WTC11 (cell line): ENCODE measurements at regions not wholly inside any gene's neighbourhood (a gene's known extent, or its start where the extent isn't known, plus 50 kb on each side); places are given as distances from the start of the nearest gene placed in this dataset.

Experiments used
- ATF6 ChIP-seq: sonication (generic); formaldehyde crosslinking; IDR thresholded peaks from 2 replicates; pipeline ENCODE4 v1.8.1; 2023; ENCODE audit warnings: mild to moderate bottlenecking, missing genetic modification reagents
- FOXK1 ChIP-seq: sonication (generic); formaldehyde crosslinking; IDR thresholded peaks from 2 replicates; pipeline ENCODE4 v1.8.0; 2022; ENCODE audit warnings: mild to moderate bottlenecking, moderate library complexity, missing genetic modification reagents
- NR2C2 ChIP-seq: sonication (generic); formaldehyde crosslinking; IDR thresholded peaks from 2 replicates; pipeline ENCODE4 v1.8.0; 2022; ENCODE audit warnings: mild to moderate bottlenecking, missing genetic modification reagents
- RELA ChIP-seq: sonication (generic); formaldehyde crosslinking; IDR thresholded peaks from 2 replicates; pipeline ENCODE4 v1.8.1; 2022; ENCODE audit warnings: missing genetic modification reagents, mild to moderate bottlenecking, borderline replicate concordance
- SMAD4 ChIP-seq: sonication (generic); formaldehyde crosslinking; IDR thresholded peaks from 2 replicates; pipeline ENCODE4 v1.8.0; 2022; ENCODE audit warnings: mild to moderate bottlenecking, missing genetic modification reagents
- ZNF281 ChIP-seq: sonication (generic); formaldehyde crosslinking; IDR thresholded peaks from 2 replicates; pipeline ENCODE4 v1.8.0; 2023; ENCODE audit warnings: mild to moderate bottlenecking, missing genetic modification reagents
- TF ChIP-seq, protein P1 (sequence below): sonication (generic); formaldehyde crosslinking; IDR thresholded peaks from 2 replicates; pipeline ENCODE4 v1.8.1; 2023; ENCODE audit warnings: mild to moderate bottlenecking, missing genetic modification reagents, moderate library complexity
- TF ChIP-seq, protein P2 (sequence below): fragments of 200-600 bp; IDR thresholded peaks from 2 replicates; pipeline ENCODE4 v1.8.0; 2022; ENCODE audit warnings: antibody characterized with exemption
- TF ChIP-seq, protein P3 (sequence below): sonication (generic); formaldehyde crosslinking; IDR thresholded peaks from 2 replicates; pipeline ENCODE4 v1.8.1; 2023; ENCODE audit warnings: mild to moderate bottlenecking, missing genetic modification reagents, borderline replicate concordance

DNA sequence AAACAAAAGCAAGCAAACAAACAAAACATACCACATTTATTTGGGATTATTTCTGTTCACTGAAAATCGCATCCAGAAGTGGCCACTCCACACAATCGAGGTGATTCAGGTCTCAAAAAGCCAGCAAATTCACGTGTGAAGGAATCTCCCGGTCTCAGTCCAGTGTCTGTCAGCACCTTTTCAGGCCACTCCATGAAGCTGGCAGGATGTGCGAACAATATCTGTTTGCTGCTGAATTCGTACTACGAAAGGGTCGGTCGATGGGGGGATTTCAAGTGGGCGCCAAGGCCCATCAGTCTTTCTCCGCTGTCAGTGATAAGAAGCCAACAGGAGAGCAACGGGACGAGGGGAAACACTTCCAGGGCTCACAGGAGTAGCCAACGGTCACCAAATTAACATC is 505.1 kb downstream of the IRX1 start:
- no peak for TF ChIP-seq NR2C2
- no peak for TF ChIP-seq SMAD4 (CRISPR knock-in tag)
- TF ChIP-seq, protein P1, sequence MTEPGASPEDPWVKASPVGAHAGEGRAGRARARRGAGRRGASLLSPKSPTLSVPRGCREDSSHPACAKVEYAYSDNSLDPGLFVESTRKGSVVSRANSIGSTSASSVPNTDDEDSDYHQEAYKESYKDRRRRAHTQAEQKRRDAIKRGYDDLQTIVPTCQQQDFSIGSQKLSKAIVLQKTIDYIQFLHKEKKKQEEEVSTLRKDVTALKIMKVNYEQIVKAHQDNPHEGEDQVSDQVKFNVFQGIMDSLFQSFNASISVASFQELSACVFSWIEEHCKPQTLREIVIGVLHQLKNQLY (CRISPR knock-in tag), result no peak
- no peak for TF ChIP-seq RELA
- no peak for TF ChIP-seq ZNF281 (CRISPR knock-in tag)
- TF ChIP-seq, protein P2, sequence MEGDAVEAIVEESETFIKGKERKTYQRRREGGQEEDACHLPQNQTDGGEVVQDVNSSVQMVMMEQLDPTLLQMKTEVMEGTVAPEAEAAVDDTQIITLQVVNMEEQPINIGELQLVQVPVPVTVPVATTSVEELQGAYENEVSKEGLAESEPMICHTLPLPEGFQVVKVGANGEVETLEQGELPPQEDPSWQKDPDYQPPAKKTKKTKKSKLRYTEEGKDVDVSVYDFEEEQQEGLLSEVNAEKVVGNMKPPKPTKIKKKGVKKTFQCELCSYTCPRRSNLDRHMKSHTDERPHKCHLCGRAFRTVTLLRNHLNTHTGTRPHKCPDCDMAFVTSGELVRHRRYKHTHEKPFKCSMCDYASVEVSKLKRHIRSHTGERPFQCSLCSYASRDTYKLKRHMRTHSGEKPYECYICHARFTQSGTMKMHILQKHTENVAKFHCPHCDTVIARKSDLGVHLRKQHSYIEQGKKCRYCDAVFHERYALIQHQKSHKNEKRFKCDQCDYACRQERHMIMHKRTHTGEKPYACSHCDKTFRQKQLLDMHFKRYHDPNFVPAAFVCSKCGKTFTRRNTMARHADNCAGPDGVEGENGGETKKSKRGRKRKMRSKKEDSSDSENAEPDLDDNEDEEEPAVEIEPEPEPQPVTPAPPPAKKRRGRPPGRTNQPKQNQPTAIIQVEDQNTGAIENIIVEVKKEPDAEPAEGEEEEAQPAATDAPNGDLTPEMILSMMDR, result no peak
- TF ChIP-seq ATF6 (CRISPR knock-in tag), result no peak
- no peak for TF ChIP-seq FOXK1 (CRISPR knock-in tag)
- TF ChIP-seq, protein P3, sequence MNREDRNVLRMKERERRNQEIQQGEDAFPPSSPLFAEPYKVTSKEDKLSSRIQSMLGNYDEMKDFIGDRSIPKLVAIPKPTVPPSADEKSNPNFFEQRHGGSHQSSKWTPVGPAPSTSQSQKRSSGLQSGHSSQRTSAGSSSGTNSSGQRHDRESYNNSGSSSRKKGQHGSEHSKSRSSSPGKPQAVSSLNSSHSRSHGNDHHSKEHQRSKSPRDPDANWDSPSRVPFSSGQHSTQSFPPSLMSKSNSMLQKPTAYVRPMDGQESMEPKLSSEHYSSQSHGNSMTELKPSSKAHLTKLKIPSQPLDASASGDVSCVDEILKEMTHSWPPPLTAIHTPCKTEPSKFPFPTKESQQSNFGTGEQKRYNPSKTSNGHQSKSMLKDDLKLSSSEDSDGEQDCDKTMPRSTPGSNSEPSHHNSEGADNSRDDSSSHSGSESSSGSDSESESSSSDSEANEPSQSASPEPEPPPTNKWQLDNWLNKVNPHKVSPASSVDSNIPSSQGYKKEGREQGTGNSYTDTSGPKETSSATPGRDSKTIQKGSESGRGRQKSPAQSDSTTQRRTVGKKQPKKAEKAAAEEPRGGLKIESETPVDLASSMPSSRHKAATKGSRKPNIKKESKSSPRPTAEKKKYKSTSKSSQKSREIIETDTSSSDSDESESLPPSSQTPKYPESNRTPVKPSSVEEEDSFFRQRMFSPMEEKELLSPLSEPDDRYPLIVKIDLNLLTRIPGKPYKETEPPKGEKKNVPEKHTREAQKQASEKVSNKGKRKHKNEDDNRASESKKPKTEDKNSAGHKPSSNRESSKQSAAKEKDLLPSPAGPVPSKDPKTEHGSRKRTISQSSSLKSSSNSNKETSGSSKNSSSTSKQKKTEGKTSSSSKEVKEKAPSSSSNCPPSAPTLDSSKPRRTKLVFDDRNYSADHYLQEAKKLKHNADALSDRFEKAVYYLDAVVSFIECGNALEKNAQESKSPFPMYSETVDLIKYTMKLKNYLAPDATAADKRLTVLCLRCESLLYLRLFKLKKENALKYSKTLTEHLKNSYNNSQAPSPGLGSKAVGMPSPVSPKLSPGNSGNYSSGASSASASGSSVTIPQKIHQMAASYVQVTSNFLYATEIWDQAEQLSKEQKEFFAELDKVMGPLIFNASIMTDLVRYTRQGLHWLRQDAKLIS (CRISPR knock-in tag), result no peak
